CD4-positive, alpha-beta T cell treated with Interleukin-21 for 1 hour (primary cell): ENCODE measurements at regions not wholly inside any gene's neighbourhood (a gene's known extent, or its start where the extent isn't known, plus 50 kb on each side); places are given as distances from the start of the nearest gene placed in this dataset.
"Not testable (repeated sequence)": the region's sequence is repeated elsewhere in the genome, so short reads cannot be mapped to it uniquely, and the experiment has no call there.

Experiments used
- DNase-seq: peaks from one replicate; pipeline ENCODE4 v3.0.0-alpha.2; 2020

DNA sequence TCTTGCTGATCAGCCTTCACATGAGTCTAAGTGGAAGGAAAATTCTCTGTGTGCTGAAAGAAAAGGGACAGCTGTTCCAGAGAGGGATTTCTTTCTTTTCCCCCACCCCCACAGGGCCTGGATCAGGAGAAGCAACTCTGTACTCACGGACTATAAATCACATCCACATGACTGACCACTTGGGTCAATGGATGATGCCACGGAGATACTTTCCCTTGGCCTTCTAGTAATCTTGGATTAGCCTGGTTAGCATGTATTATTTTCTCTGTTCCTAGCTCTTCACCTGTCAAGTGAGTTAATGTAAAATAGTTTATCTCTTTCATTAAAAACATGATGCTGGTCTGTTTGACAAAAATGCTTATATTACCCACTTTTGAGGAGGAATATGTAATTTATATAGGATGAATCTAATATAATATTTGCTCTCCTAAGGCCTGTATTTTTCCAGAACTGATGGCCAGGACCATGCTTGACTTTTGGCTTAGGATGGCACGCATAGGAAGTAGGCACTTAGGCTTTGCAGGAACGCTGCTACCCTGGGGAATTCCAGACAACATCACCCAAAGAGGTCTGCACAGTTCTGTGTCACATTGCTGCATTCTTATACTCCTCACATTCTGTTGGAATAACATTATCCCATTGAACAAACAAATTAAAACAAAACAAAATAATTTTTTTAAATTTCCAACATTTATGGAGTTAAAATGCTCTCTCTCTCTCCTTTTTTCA is 892.1 kb downstream of the TLE1 start:
- DNase-seq: no peak

GRCh38 chr9:80796632-80797031 is 892.7 kb downstream of the TLE1 start:
- no peak for DNase-seq

GRCh38 chr9:80794197-80794596 is 895.1 kb downstream of the TLE1 start:
- DNase-seq: no peak

DNA sequence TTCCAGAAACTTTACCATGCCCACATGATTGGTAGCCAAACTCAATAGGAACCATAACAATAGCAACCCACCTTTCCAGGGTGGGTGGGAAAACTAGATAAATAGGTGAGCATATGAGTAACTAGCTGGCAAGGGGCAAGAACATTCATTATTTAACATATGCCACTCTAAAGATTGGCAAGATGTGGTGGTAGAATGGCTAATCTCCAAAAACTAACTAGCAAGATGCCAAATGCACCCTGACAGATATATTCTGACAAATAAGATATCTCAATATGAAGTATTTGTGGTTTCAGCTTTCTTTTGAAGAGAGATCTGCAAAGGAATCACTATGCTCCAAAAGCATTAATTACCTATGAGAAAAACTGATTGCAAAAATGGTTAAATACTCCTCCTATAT is 895.6 kb downstream of the TLE1 start:
- no peak for DNase-seq

- no peak for DNase-seq
Observed at GRCh38 chr9:80792726-80793125, 896.6 kb downstream of the TLE1 start.

GRCh38 chr9:80791836-80792235 is 897.5 kb downstream of the TLE1 start:
- DNase-seq: no peak

DNA sequence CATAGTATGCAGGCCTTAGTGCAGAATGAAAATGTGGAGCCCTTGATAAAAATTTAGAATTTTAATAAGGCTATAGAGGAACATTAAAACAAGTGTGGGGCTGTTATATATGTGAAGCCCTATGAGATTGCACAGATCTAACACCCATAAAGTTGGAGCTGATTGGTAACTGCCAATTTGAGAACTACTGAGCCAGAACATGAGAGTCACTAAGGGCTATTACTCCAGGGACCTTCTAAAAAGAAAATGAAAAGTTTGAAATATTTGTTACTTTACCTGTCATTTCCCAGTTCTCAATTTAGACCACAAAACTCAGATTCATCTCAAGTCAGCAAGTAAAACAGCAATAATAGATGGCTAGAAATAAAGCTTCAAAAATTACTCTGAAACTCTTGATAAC is 898.6 kb downstream of the TLE1 start:
- DNase-seq: no peak

DNA sequence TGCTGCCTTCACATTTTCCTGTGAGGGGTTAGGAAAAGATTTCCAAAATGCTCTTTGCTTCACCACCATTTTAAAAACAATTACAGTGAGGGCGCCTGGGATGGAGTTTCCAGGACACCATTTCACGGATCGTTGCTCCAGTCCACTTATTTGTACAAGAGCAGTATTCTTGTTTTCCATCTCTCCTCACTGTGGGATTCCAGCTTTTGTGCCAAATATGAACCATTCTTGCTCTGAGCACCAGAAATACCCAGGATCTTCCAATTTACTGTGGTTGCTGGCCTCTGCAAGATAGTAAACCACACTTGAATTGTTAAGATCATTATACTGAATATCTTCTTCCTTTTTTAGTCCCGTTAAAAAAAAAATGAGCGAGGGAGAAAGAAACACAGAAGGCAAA is 899.5 kb downstream of the TLE1 start:
- DNase-seq: no peak

- DNase-seq: no peak
Observed at GRCh38 chr9:80787636-80788035, 901.7 kb downstream of the TLE1 start.

- no peak for DNase-seq
Observed at GRCh38 chr9:80784647-80785046, 904.7 kb downstream of the TLE1 start.

DNA sequence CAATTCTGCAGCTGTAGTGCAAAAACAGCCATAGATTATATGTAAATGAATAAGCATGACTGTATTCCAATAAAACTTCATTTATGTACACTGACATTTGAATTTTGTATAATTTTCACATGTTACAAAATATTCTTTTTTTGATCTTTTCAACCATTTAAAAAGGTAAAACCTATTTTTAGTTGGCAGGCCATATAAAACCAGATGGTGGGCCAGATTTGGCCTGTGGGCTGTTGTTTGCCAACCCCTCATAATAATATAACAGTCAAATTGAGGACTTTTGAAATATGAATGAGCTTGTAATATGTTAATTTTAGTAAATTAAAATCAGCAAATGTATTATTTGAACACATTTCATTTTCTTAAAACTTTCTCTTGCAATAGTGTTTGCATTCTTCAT is 913.4 kb downstream of the TLE1 start:
- DNase-seq: no peak

DNA sequence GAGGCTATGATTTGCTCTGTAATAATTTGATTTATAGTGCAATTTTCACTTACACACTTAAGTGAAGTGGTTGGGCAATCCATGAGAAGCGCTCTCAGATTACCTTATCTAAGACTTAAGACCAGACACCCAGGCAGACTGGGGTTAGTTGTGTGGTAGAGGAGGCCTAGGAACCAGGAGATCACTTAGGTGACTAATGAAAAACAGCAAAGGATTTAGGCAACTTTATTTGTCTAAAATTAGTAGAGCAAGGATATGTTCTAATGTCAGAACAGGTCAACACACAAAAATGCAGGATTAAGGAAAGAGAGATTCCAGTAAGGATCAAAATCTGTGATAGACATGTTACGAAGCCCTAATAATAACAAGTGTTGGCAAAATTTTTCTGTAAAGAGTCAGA is 913.8 kb downstream of the TLE1 start:
- no peak for DNase-seq

DNA sequence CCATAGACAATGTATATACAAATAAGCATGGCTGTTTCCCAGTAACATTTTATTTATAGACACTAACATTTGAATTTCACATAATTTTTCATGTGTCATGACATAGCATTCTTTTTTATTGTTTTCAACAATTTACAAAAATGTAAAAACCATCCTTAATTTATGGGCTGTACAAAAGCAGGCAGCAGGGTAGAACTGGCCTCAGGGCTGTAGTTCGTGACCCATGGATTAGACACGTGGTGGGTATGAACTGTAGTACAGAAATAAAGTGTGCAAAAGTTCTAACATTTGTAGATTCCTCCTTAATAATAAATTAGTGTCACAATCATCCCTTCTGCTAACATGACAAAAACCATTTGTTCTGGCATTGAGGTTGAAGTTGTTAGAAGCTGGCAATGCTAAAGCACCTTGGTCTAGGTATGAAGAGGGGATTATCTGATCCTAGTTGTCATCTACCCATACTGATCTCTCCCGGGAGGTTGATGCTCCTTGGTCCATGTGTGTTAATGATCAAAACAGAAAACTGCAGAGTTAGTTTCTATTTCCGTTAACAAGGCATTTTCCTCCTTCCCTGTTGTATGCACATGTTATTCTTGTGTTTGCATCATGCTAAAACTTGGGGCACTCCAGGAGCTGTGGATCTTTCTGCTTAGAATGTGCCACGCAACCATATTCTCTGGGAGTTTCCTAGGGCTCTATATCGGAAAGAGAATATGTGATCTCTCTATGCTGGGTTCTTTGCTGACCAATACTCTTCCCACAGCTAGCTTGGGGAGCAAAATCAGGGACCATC is 917.6 kb downstream of the TLE1 start:
- DNase-seq: no peak

DNA sequence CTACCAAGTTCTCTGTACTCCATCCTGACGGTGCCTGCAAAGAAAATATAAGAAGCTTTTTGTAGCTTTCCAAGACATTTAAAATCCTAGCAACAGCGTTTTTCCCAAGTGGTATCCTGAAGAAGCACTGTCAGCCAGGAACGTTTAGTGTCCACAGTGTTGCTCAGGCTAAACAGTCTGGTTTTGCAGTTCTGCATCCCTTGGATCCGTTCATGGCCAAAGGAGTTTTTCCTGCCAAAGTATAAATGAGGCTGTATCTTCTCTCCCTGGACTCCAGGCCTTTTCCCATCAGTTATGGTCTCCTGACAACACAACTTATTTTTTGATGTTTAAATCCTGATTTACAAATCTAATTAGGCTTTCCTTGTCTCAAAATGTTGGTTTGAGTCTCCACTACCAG is 925.8 kb downstream of the TLE1 start:
- DNase-seq: no peak

DNA sequence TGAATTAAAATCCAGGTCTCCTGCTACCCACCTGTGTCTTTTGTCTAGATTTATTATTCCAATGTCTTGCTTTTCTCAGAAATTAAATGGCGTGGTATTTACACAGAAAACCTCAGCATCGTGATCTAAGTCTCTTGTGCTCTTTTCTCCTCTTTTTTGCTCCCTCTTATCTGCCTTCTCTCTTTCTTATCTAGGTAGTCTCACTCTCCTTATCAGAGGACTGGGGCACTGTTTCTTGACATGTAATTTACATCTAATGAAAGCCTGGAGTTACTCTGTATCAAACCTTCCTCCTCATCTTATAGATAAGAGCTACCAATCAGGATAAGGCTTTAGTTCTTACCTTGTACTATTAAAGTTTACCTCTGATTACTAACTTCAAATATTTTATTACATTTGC is 933.8 kb downstream of the TLE1 start:
- no peak for DNase-seq

DNA sequence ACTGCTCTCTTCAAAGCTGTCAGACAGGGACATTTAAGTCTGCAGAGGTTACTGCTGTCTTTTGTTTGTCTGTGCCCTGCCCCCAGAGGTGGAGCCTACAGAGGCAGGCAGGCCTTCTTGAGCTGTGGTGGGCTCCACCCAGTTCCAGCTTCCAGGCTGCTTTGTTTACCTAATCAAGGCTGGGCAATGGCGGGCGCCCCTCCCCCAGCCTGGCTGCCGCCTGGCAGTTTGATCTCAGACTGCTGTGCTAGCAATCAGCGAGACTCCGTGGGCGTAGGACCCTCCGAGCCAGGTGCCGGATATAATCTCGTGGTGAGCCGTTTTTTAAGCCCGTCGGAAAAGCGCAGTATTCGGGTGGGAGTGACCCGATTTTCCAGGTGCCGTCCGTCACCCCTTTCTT is 942.3 kb downstream of the TLE1 start:
- not testable (repeated sequence) for DNase-seq

DNA sequence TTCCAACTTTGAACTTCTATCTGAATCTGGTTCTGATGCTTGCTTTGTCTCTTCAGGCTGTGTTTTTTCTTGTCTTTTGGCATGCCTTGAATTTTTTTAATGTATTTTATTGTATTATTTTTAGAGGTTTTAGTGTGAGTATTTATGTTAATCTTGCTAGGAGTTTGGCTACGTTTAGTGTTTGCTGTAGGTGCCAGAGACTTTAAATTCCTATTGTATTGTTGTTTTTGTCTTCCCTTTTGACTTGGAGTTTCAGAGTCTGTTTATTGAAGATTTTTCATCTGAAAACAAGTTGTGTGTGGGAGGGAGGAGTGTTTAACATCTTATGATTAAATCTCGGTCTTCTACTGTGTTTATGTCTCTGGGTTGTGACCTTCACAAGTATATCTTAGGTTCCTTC is 956.8 kb downstream of the TLE1 start:
- no peak for DNase-seq

DNA sequence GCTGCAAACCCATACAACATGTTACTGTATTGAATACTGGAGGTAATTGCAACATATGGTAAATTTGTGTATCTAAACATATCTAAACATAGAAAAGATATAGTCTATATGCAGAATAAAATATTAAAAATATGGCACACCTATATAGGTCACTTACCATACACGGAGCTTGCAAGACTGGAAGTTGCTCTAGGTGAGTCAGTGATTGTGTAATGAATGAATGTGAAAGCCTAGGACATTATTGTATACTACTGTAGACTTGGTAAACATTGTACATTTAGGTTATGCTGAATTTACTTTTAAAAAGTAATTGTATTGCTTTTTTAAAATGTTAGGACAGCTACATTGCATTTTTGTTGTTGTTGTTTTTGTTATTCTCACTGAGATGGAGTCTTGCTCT is 968.8 kb downstream of the TLE1 start:
- no peak for DNase-seq

DNA sequence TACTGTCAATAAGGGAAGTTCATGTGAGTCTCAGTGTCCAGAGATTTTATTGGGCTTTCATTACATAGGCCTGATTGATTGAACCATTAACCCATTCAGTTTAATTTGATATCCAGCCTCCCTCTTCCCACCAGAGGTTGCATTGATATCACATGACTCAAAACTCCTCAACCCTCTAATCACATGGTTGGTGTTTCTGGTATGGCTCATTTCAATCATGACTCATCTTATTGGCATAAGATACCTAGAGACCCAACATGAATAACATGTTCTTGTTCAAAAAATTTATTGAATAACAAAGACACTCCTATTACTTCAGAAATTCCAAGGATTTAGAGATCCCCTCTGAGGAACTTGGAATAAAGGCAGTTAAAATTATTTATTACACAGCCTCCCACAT is 982.2 kb downstream of the TLE1 start:
- no peak for DNase-seq

GRCh38 chr9:80701061-80701460 is 988.3 kb downstream of the TLE1 start:
- DNase-seq: no peak

DNA sequence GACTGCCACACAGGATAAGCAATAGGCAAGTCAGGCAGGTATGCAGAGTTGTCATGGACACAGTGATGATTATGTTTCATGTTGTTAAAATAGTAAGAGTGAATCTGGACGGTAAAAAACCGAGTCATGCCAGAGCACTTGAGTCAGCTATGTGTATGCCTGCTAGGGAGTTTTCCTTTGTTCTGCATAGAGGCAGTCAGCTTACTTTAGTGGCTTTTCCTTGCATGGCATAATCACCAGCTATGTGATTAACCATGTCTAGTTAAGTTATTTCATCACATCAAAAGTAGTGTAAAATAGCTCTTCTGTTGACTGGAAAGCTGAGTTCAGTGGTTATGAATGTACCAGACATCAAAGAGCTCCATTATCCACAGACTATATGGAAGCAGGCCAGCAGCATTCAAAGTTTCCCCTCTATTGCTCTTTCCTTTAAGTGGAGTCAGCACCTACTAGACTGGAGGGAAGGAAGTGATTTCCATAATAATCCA is 989.8 kb downstream of the TLE1 start:
- DNase-seq: no peak

GRCh38 chr9:80698725-80699410 is 990.5 kb downstream of the TLE1 start:
- DNase-seq: no peak

GRCh38 chr9:80692751-80693150 is 996.6 kb downstream of the TLE1 start:
- DNase-seq: no peak

- no peak for DNase-seq
Observed at GRCh38 chr9:80691229-80691628, 998.1 kb downstream of the TLE1 start.
